ENCODE measurements at regions not wholly inside any gene's neighbourhood (a gene's known extent, or its start where the extent isn't known, plus 50 kb on each side); places are given as distances from the start of the nearest gene placed in this dataset.

GRCh38 chr1:208652296-208653160 lies 408.3 kb upstream of the PLXNA2 start:
- peak; percentile 32 to 70 (median 62) for TF ChIP-seq CTCF (IDR thresholded peaks at IDR 0.05)
- no peak for TF ChIP-seq POLR2A (IDR thresholded peaks at IDR 0.05)
- TF ChIP-seq POLR2AphosphoS5 (IDR thresholded peaks at IDR 0.05; ENCODE audit: insufficient read depth in 1 of 2, low read depth in 1 of 2) = no peak
